Lower leg skin (tissue), 3 donors: ENCODE measurements at regions not wholly inside any gene's neighbourhood (a gene's known extent, or its start where the extent isn't known, plus 50 kb on each side); places are given as distances from the start of the nearest gene placed in this dataset.

ENCODE experiments used
- POLR2A ChIP-seq, 2 donors: fragments of 450-650 bp; IDR thresholded peaks; one replicate each; pipeline ENCODE4 v1.6.1; 2016 to 2017; ENCODE audit warnings: antibody characterized with exemption in 2 of 2, mild to moderate bottlenecking in 1 of 2, moderate library complexity in 1 of 2
- TF ChIP-seq, protein P1 (sequence below), 3 donors: fragments of 450-650 bp; IDR thresholded peaks; one replicate each; pipeline ENCODE4 v1.5.1; 2016; ENCODE audit warnings: antibody characterized with exemption in 3 of 3, mild to moderate bottlenecking in 3 of 3, moderate library complexity in 2 of 3

DNA sequence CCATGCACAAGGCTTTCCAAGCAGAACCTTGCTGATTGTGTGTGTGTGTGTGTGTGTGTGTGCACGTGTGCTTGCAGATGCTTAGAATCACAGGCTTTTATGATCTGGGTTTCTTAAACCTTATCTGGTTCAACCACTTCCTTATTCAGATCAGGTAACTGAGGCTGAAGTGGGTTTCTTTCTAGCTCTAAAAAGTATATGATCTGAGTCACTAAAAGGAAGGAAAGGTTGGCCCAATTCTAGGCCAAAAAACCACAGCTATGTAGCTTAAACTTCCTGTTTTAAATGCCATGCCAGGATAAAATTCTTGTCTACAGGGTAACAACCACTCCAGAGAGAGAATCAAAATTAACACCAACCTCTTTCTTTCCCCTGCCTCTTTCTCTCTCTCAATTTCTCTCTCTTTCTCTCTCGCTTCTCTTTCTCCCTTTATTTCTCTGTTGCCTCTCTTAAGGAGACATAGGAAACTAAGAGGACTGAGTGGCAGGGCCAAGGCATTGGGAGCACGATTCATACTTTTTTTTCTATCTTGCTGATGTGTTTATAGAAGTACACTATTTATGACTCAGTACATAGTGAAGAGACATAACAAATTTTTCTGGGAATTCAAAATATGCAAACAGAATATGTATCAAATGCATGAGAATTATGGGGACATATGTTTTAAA is 140.3 kb downstream of the TRIB2 start:
- TF ChIP-seq POLR2A (IDR thresholded peaks at IDR 0.05) = no peak
- TF ChIP-seq, protein P1, sequence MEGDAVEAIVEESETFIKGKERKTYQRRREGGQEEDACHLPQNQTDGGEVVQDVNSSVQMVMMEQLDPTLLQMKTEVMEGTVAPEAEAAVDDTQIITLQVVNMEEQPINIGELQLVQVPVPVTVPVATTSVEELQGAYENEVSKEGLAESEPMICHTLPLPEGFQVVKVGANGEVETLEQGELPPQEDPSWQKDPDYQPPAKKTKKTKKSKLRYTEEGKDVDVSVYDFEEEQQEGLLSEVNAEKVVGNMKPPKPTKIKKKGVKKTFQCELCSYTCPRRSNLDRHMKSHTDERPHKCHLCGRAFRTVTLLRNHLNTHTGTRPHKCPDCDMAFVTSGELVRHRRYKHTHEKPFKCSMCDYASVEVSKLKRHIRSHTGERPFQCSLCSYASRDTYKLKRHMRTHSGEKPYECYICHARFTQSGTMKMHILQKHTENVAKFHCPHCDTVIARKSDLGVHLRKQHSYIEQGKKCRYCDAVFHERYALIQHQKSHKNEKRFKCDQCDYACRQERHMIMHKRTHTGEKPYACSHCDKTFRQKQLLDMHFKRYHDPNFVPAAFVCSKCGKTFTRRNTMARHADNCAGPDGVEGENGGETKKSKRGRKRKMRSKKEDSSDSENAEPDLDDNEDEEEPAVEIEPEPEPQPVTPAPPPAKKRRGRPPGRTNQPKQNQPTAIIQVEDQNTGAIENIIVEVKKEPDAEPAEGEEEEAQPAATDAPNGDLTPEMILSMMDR (IDR thresholded peaks at IDR 0.05) = no peak
